MCF 10A (cell line): ENCODE measurements at regions not wholly inside any gene's neighbourhood (a gene's known extent, or its start where the extent isn't known, plus 50 kb on each side); places are given as distances from the start of the nearest gene placed in this dataset.

Experiments used
- BruUV-seq: library from RNA; stranded (reverse); fragments of 400-500 nt; replicated peaks from 2 replicates; lab custom pipeline; 2021; lab: Mats Ljungman, UMichigan
- CTCF ChIA-PET: fragments of 300-600 bp; sonication (Branson Sonifier 250); formaldehyde crosslinking; extraction: SDS; loops from one replicate; lab custom pipeline; 2021; ENCODE audit warnings: antibody characterized with exemption, inconsistent platforms; lab: Yijun Ruan, JAX
- POLR2A ChIA-PET: fragments of 300-600, 350-650 bp; sonication (Branson Sonifier 250); formaldehyde crosslinking; extraction: SDS; loops from one replicate; lab custom pipeline; 2020; ENCODE audit warnings: antibody characterized with exemption, inconsistent platforms; lab: Yijun Ruan, JAX
- DNase-seq: peaks from one replicate; pipeline ENCODE4 v3.0.0-alpha.2; 2018; ENCODE audit not compliant: unreplicated experiment
- H3K27ac Mint-ChIP-seq: one replicate; pipeline ENCODE4 v1.8.0; 2022; ENCODE audit warnings: mild to moderate bottlenecking, low read depth, mixed read lengths; ENCODE audit not compliant: unreplicated experiment
- H3K27me3 Mint-ChIP-seq: one replicate; pipeline ENCODE4 v1.8.0; 2022; ENCODE audit warnings: mixed read lengths; ENCODE audit not compliant: insufficient read depth, unreplicated experiment
- H3K36me3 Mint-ChIP-seq: one replicate; pipeline ENCODE4 v1.8.0; 2022; ENCODE audit warnings: mild to moderate bottlenecking, moderate library complexity, mixed read lengths; ENCODE audit not compliant: insufficient read depth, unreplicated experiment
- H3K4me1 Mint-ChIP-seq: one replicate; pipeline ENCODE4 v1.8.0; 2022; ENCODE audit warnings: mixed read lengths; ENCODE audit not compliant: insufficient read depth, unreplicated experiment
- H3K4me3 Mint-ChIP-seq: one replicate; pipeline ENCODE4 v1.8.0; 2022; ENCODE audit warnings: mild to moderate bottlenecking, moderate library complexity, mixed read lengths; ENCODE audit not compliant: unreplicated experiment
- H3K9me3 Mint-ChIP-seq: one replicate; pipeline ENCODE4 v1.8.0; 2022; ENCODE audit warnings: mixed read lengths; ENCODE audit not compliant: unreplicated experiment
- intact Hi-C: fragments of 100-400 bp; cut with micrococcal nuclease; formaldehyde crosslinking; loops from 2 replicates; pipeline ENCODE4 v1.14.1; 2022
- TF ChIP-seq, protein P1 (sequence below): fragments of 200-600 bp; IDR thresholded peaks from one replicate; pipeline ENCODE4 v1.8.0; 2022; ENCODE audit warnings: antibody characterized with exemption, mild to moderate bottlenecking; ENCODE audit not compliant: unreplicated experiment

DNA sequence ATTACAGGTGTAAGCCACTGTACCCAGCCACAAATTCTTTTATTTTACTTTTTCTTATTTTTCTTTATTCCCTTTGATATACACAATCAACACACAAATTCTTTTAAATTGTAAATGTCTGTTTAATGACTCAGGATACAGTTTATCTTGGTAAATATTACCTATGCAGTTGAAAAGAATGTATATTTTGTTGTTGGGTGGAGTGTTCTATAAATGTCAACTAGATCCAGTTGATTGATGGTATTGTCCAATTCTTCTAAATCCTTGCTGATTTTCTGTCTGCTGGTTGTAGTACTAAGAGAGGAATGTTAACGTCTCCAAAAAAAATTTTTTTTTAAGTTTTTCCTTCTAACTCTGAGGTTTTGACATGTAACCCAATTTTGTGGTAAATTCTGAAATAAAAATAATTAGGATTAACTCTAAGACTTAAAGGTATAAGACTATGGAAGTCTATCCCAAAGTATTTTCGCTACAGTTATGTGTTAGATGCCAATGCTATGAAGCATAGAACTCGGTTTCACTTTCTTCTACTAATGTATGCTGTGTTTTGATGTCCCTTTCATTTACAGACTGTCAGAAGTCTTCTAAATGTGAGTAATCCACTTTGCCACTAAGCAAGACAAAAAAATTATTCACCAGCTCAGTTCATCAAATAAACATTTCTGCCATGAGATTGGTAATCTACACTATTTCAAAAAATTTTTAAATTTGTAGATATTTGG is 720.2 kb upstream of the C9orf72 start:
- H3K27me3 Mint-ChIP-seq = no peaks in the 10 kb centered on the region
- no peak for DNase-seq
- H3K4me1 Mint-ChIP-seq = no peaks in the 10 kb centered on the region

DNA sequence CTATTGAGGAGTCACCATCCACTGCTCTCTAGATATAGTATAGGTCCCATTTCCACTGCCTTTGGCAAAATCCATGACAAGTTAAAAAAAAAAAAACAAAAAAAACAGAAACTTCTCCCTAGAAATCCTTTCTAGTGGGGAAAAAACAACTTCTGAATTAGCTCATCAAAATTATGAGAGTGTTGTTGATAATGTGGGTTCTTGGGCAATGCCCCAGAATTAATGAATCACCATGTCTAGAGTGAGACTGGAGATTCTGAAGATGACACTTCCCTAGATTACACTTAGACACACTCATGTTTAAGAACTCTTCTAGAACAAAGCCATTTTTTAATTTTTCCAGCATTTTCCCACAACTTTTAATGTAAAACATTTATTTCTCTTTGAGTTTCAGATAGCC is 728.0 kb upstream of the C9orf72 start:
- H3K9me3 Mint-ChIP-seq = peaks cover 11% of the 10 kb centered on the region
- TF ChIP-seq, protein P1, sequence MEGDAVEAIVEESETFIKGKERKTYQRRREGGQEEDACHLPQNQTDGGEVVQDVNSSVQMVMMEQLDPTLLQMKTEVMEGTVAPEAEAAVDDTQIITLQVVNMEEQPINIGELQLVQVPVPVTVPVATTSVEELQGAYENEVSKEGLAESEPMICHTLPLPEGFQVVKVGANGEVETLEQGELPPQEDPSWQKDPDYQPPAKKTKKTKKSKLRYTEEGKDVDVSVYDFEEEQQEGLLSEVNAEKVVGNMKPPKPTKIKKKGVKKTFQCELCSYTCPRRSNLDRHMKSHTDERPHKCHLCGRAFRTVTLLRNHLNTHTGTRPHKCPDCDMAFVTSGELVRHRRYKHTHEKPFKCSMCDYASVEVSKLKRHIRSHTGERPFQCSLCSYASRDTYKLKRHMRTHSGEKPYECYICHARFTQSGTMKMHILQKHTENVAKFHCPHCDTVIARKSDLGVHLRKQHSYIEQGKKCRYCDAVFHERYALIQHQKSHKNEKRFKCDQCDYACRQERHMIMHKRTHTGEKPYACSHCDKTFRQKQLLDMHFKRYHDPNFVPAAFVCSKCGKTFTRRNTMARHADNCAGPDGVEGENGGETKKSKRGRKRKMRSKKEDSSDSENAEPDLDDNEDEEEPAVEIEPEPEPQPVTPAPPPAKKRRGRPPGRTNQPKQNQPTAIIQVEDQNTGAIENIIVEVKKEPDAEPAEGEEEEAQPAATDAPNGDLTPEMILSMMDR = no peak
- POLR2A ChIA-PET = interaction anchor here (0.6 to 1.4 kb wide), 2 partner anchors 10 to 37 kb away, joined by 3 read pairs; no protein-coding TSS in a partner anchor
- CTCF ChIA-PET = interaction anchor here (0.6 to 0.8 kb wide), 2 partner anchors 28 to 471 kb away, joined by 3 read pairs; no protein-coding TSS in a partner anchor
- H3K4me3 Mint-ChIP-seq = no peak overlapping the region
- no TSS peak for BruUV-seq
- H3K27ac Mint-ChIP-seq = no peak overlapping the region
- intact Hi-C loops = no loop called here
- DNase-seq = peak; percentile 37
- H3K27me3 Mint-ChIP-seq = no peaks in the 10 kb centered on the region
- peaks cover 5% of the 10 kb centered on the region for H3K4me1 Mint-ChIP-seq
- no peaks in the 10 kb centered on the region for H3K36me3 Mint-ChIP-seq

More for the DNA sequence above, 720.2 kb upstream of the C9orf72 start:
- Mint-ChIP-seq H3K4me3 (peak overlapping the region; percentile 16), H3K36me3 (no peaks in the 10 kb centered on the region), H3K9me3 (no peaks in the 10 kb centered on the region), H3K27ac (no peak overlapping the region)
- ChIA-PET CTCF (no interaction called here), POLR2A (interaction anchor here (0.7 kb wide), 1 partner anchor 1998 kb away, joined by 3 read pairs; no protein-coding TSS in a partner anchor)
- TF ChIP-seq, protein P1 = no peak
- BruUV-seq = no TSS peak
- intact Hi-C loops = no loop called here

GRCh38 chr9:28317745-28318144 is 744.5 kb upstream of the C9orf72 start:
- H3K36me3 Mint-ChIP-seq = no peaks in the 10 kb centered on the region
- no peaks in the 10 kb centered on the region for H3K9me3 Mint-ChIP-seq
- H3K27me3 Mint-ChIP-seq = no peaks in the 10 kb centered on the region
- H3K4me3 Mint-ChIP-seq = no peak overlapping the region
- TF ChIP-seq, protein P1 = no peak
- BruUV-seq = no TSS peak
- intact Hi-C loops = no loop called here
- ChIA-PET POLR2A (no interaction called here), CTCF (interaction anchor here (1.4 kb wide), 1 partner anchor 9 kb away, joined by 3 read pairs; no protein-coding TSS in a partner anchor)
- no peaks in the 10 kb centered on the region for H3K4me1 Mint-ChIP-seq
- DNase-seq = no peak
- no peak overlapping the region for H3K27ac Mint-ChIP-seq

- Mint-ChIP-seq H3K27me3 (no peaks in the 10 kb centered on the region), H3K9me3 (no peaks in the 10 kb centered on the region), H3K27ac (no peak overlapping the region), H3K4me3 (no peak overlapping the region), H3K4me1 (no peaks in the 10 kb centered on the region), H3K36me3 (no peaks in the 10 kb centered on the region)
- ChIA-PET POLR2A (no interaction called here), CTCF (no interaction called here)
- TF ChIP-seq, protein P1 = no peak
- intact Hi-C loops = no loop called here
- DNase-seq = no peak
- no TSS peak for BruUV-seq
Measured at GRCh38 chr9:28318515-28318914, 745.2 kb upstream of the C9orf72 start.
